SK-N-SH (cell line): ENCODE measurements at regions not wholly inside any gene's neighbourhood (a gene's known extent, or its start where the extent isn't known, plus 50 kb on each side); places are given as distances from the start of the nearest gene placed in this dataset.
A peak's percentile ranks its signal among the peaks of the same experiment; 100 is the strongest.

ENCODE experiments used
- CTCF ChIA-PET: fragments of 300-600, 350-600 bp; formaldehyde crosslinking; extraction: SDS; loops from one replicate; lab custom pipeline; 2021; lab: Yijun Ruan, JAX
- POLR2A ChIA-PET: fragments of 350-600 bp; sonication (Branson Sonifier 250); formaldehyde crosslinking; extraction: SDS; loops from one replicate; lab custom pipeline; 2020; ENCODE audit warnings: antibody characterized with exemption, inconsistent platforms; lab: Yijun Ruan, JAX
- DNase-seq: peaks from one replicate; pipeline ENCODE4 v3.0.0; 2012
- H2AFZ ChIP-seq: fragments of 200-600 bp; sonication (generic); 2 replicates; pipeline ENCODE4 v1.8.1; 2016; ENCODE audit warnings: antibody characterized with exemption, mild to moderate bottlenecking, low read depth
- H3F3A ChIP-seq: fragments of 200-600 bp; sonication (generic); replicated peaks from 2 replicates; pipeline ENCODE3; 2016; ENCODE audit warnings: antibody characterized with exemption, mild to moderate bottlenecking; ENCODE audit not compliant: insufficient read depth
- H3K27ac ChIP-seq, 2 experiments: fragments of 200-500 bp in 1 of 2; fragments of 200-600 bp in 1 of 2; sonication (Bioruptor generic) in 1 of 2; sonication (generic), shearing (Covaris generic) in 1 of 2; 2 replicates each; pipeline versions ENCODE4 v1.5.1 to v1.6.1; 2014 to 2016; ENCODE audit warnings: low read depth in 2 of 2, inconsistent platforms in 1 of 2, low read length in 1 of 2, mild to moderate bottlenecking in 1 of 2, mixed read lengths in 1 of 2
- H3K27me3 ChIP-seq: fragments of 200-600 bp; sonication (generic), shearing (Covaris generic); 2 replicates; pipeline ENCODE4 v1.6.1; 2016; ENCODE audit warnings: mixed run types; ENCODE audit not compliant: insufficient read depth
- H3K36me3 ChIP-seq, 2 experiments: fragments of 200-500 bp in 1 of 2; fragments of 200-600 bp in 1 of 2; sonication (Bioruptor generic) in 1 of 2; sonication (generic) in 1 of 2; replicated peaks in 1 of 2; 2 replicates each; pipeline versions ENCODE3 to v1.5.1; 2014 to 2016; ENCODE audit warnings: low read length in 1 of 2, mild to moderate bottlenecking in 1 of 2; ENCODE audit not compliant: insufficient read depth in 2 of 2, control insufficient read depth in 1 of 2
- H3K4me1 ChIP-seq, 2 experiments: fragments of 200-500 bp in 1 of 2; fragments of 200-600 bp in 1 of 2; sonication (Bioruptor generic) in 1 of 2; sonication (generic), shearing (Covaris generic) in 1 of 2; 2 replicates each; pipeline versions ENCODE4 v1.5.1 to v1.6.1; 2014 to 2016; ENCODE audit warnings: low read depth in 1 of 2, low read length in 1 of 2, mixed run types in 1 of 2; ENCODE audit not compliant: insufficient read depth in 2 of 2, control insufficient read depth in 1 of 2
- H3K4me2 ChIP-seq: fragments of 200-600 bp; sonication (generic), shearing (Covaris generic); 2 replicates; pipeline ENCODE4 v1.6.1; 2017; ENCODE audit warnings: mixed run types
- H3K4me3 ChIP-seq, 2 experiments: fragments of 200-500 bp in 1 of 2; fragments of 200-600 bp in 1 of 2; sonication (Bioruptor generic) in 1 of 2; sonication (generic), shearing (Covaris generic) in 1 of 2; 2 replicates each; pipeline versions ENCODE4 v1.5.1 to v1.8.1; 2014 to 2016; ENCODE audit warnings: low read depth in 2 of 2, inconsistent platforms in 1 of 2, low read length in 1 of 2, mild to moderate bottlenecking in 1 of 2, mixed read lengths in 1 of 2, moderate library complexity in 1 of 2
- H3K79me2 ChIP-seq: fragments of 200-600 bp; sonication (generic); 2 replicates; pipeline ENCODE4 v1.8.1; 2017; ENCODE audit warnings: mild to moderate bottlenecking; ENCODE audit not compliant: insufficient read depth
- H3K9ac ChIP-seq: fragments of 200-600 bp; sonication (generic); 2 replicates; pipeline ENCODE4 v1.6.1; 2017; ENCODE audit warnings: mixed run types
- H3K9me2 ChIP-seq: fragments of 200-600 bp; sonication (generic); 2 replicates; pipeline ENCODE4 v1.6.1; 2017; ENCODE audit warnings: mixed run types
- H3K9me3 ChIP-seq: fragments of 200-600 bp; sonication (generic); 2 replicates; pipeline ENCODE4 v1.6.1; 2017; ENCODE audit warnings: mixed run types, mild to moderate bottlenecking, moderate library complexity
- H4K20me1 ChIP-seq: fragments of 200-600 bp; sonication (generic); 2 replicates; pipeline ENCODE4 v1.6.1; 2017; ENCODE audit warnings: mild to moderate bottlenecking, mixed run types; ENCODE audit not compliant: insufficient read depth
- EP300 ChIP-seq, 2 experiments: IDR thresholded peaks; 2 replicates each; pipeline versions ENCODE4 v1.4.0 to v1.6.1; 2012; ENCODE audit warnings: borderline replicate concordance in 1 of 2, low read depth in 1 of 2, low read length in 1 of 2
- FOXJ3 ChIP-seq: sonication (generic); formaldehyde crosslinking; IDR thresholded peaks from 2 replicates; pipeline ENCODE4 v1.5.1; 2020; ENCODE audit warnings: mild to moderate bottlenecking, missing genetic modification reagents
- SMC3 ChIP-seq: IDR thresholded peaks from 2 replicates; pipeline ENCODE4 v1.6.1; 2012; ENCODE audit warnings: low read depth, low read length, improper control_type of control experiment
- TCF12 ChIP-seq: IDR thresholded peaks from 2 replicates; pipeline ENCODE4 v1.4.0; 2012
- WGBS: methylation state at CpG from one replicate; pipeline ENCODE4 v1.1.6; 2017; ENCODE audit warnings: low lambda C conversion rate; 5-methylcytosine and 5-hydroxymethylcytosine counted together
- TF ChIP-seq, protein P1 (sequence below): IDR thresholded peaks from 2 replicates; pipeline ENCODE4 v1.6.1; 2012; ENCODE audit warnings: mild to moderate bottlenecking, low read depth, low read length, moderate library complexity
- TF ChIP-seq, protein P2 (sequence below): IDR thresholded peaks from 2 replicates; pipeline ENCODE4; 2012

DNA sequence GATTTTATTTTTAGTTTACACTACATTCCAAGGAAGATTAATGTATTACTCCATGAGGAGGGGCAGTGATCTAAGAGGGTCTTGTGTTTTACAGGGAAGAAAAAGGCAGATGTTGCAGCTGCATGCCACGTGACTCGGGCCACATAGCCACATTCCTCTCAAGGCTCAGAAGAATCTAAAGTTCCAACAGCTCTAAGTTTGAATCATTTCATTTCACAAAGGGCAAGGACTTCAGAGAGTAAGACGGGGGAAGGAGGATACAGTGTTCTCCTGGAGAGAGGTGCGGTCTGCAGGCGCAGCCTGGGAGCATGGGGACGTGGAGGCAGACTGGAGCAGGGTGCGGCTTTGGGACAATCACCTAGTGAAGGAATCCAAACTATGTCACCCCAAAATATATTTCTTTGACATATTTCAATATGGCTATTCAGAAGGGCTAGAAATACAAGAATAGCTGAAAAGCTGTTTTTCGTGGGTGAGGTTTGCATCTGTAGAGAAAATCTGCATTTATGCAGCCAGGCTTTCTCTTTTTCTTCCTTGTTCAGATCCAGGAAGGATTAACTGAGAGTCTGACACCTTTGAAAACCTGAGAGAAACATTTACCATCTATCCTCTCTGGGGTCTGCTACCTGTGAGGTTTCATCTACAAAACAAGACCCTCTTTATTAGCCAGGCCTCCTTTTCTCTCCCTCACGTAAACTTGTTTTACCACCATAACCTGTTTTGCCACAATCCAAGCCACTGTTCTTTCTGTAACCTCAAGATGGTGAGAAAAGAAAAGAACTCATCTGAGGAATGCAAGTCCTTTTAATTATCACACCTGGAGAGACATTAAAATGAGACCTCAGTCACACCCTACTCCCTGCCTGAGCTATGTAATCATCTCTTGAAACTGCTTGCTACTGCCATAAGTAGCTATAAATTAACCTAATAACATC lies 165.1 kb upstream of the NDUFV2 start (continued):
- TF ChIP-seq FOXJ3 (CRISPR knock-in tag) (no peak), SMC3 (no peak)
- TF ChIP-seq, protein P1, sequence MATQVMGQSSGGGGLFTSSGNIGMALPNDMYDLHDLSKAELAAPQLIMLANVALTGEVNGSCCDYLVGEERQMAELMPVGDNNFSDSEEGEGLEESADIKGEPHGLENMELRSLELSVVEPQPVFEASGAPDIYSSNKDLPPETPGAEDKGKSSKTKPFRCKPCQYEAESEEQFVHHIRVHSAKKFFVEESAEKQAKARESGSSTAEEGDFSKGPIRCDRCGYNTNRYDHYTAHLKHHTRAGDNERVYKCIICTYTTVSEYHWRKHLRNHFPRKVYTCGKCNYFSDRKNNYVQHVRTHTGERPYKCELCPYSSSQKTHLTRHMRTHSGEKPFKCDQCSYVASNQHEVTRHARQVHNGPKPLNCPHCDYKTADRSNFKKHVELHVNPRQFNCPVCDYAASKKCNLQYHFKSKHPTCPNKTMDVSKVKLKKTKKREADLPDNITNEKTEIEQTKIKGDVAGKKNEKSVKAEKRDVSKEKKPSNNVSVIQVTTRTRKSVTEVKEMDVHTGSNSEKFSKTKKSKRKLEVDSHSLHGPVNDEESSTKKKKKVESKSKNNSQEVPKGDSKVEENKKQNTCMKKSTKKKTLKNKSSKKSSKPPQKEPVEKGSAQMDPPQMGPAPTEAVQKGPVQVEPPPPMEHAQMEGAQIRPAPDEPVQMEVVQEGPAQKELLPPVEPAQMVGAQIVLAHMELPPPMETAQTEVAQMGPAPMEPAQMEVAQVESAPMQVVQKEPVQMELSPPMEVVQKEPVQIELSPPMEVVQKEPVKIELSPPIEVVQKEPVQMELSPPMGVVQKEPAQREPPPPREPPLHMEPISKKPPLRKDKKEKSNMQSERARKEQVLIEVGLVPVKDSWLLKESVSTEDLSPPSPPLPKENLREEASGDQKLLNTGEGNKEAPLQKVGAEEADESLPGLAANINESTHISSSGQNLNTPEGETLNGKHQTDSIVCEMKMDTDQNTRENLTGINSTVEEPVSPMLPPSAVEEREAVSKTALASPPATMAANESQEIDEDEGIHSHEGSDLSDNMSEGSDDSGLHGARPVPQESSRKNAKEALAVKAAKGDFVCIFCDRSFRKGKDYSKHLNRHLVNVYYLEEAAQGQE = no peak

DNA sequence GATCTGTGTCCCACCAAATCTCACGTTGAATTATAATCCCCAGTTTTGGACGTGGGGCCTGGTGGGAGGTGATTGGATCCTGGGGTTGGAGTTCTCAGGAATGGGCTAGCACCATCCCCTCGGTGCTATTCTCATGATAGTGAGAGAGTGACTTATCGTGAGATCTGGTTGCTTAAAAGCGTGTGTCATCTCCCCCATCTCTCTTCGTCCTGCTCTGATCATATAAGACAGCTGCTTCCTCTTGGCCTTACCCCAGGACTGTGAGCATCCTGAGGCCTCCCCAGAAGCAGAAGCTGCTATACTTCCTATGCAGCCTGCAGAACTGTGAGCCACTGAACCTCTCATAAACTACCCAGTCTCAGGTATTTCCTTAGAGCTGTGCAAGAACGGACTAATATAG lies 163.7 kb upstream of the NDUFV2 start:
- POLR2A ChIA-PET = no interaction called here
- WGBS = 43% methylated on average over 7 of the region's 7 CpGs
- no peaks in the 10 kb centered on the region for H4K20me1 ChIP-seq
- peaks cover 2 to 14% of the 10 kb centered on the region in 2 experiments; a peak in 1 of 4 replicates for H3K4me1 ChIP-seq
- no peak for DNase-seq
- H3K36me3 ChIP-seq = no peaks in the 10 kb centered on the region
- H3K9ac ChIP-seq = no peak overlapping the region
- no peak overlapping the region for H3K4me2 ChIP-seq
- no peak overlapping the region for H3K4me3 ChIP-seq
- H3K27me3 ChIP-seq = no peaks in the 10 kb centered on the region
- H3K9me2 ChIP-seq = no peaks in the 10 kb centered on the region
- peak overlapping the region; percentile 49; the same call in 1 of the 2 replicates for H2AFZ ChIP-seq
- H3K9me3 ChIP-seq = no peaks in the 10 kb centered on the region
- no peak overlapping the region for H3K27ac ChIP-seq
- CTCF ChIA-PET = no interaction called here
- TF ChIP-seq TCF12 (peak; percentile 31; the same call in 1 of the 2 replicates), FOXJ3 (CRISPR knock-in tag) (no peak), EP300 (IDR thresholded peaks at IDR 0.05; ENCODE audit: borderline replicate concordance in 1 of 2, low read depth in 1 of 2, low read length in 1 of 2) (no peak; a peak in 1 of 4 replicates)
- TF ChIP-seq, protein P2, sequence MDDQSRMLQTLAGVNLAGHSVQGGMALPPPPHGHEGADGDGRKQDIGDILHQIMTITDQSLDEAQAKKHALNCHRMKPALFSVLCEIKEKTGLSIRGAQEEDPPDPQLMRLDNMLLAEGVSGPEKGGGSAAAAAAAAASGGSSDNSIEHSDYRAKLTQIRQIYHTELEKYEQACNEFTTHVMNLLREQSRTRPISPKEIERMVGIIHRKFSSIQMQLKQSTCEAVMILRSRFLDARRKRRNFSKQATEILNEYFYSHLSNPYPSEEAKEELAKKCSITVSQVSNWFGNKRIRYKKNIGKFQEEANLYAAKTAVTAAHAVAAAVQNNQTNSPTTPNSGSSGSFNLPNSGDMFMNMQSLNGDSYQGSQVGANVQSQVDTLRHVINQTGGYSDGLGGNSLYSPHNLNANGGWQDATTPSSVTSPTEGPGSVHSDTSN = peak; percentile 79
- H3K79me2 ChIP-seq = no peaks in the 10 kb centered on the region
- peaks cover 13% of the 10 kb centered on the region for H3F3A ChIP-seq
